Caco-2 (cell line): ENCODE measurements at regions not wholly inside any gene's neighbourhood (a gene's known extent, or its start where the extent isn't known, plus 50 kb on each side); places are given as distances from the start of the nearest gene placed in this dataset.

Experiments
- BruUV-seq: library from RNA; stranded (reverse); fragments of 400-500 nt; replicated peaks from 2 replicates; lab custom pipeline; 2021; lab: Mats Ljungman, UMichigan
- CTCF ChIA-PET: fragments of 300-600 bp; sonication (Branson Sonifier 250); formaldehyde crosslinking; loops from one replicate; lab custom pipeline; 2022; ENCODE audit warnings: antibody characterized with exemption; lab: Charles Lee
- POLR2A ChIA-PET: fragments of 300-600 bp; sonication (Branson Sonifier 250); formaldehyde crosslinking; loops from one replicate; lab custom pipeline; 2022; ENCODE audit warnings: antibody characterized with exemption; lab: Charles Lee
- DNase-seq, 2 experiments: peaks; one replicate each; pipeline versions ENCODE4 v3.0.0 to v3.0.0-alpha.2; 2020 to 2022
- H3K27me3 ChIP-seq: replicated peaks from 2 replicates; pipeline ENCODE4 v1.6.0; 2011; ENCODE audit warnings: low read length; ENCODE audit not compliant: control insufficient read depth, insufficient read depth
- H3K36me3 ChIP-seq: 2 replicates; pipeline ENCODE4 v1.5.1; 2011; ENCODE audit warnings: low read length; ENCODE audit not compliant: control insufficient read depth, insufficient read depth
- H3K4me1 ChIP-seq: fragments of 250-450 bp; sonication (Bioruptor Pico); 2 replicates; pipeline ENCODE4 v1.5.1; 2020; ENCODE audit warnings: mild to moderate bottlenecking
- H3K4me3 ChIP-seq: 2 replicates; pipeline ENCODE4 v1.5.1; 2011; ENCODE audit warnings: low read depth, mild to moderate bottlenecking, control low read depth, low read length
- H3K9me3 ChIP-seq: fragments of 250-450 bp; sonication (Bioruptor Pico); 2 replicates; pipeline ENCODE4 v1.5.1; 2020; ENCODE audit warnings: mild to moderate bottlenecking, moderate library complexity
- H3K27ac Mint-ChIP-seq: one replicate; pipeline ENCODE4 v1.8.0; 2022; ENCODE audit warnings: mixed read lengths; ENCODE audit not compliant: unreplicated experiment
- H3K27me3 Mint-ChIP-seq: one replicate; pipeline ENCODE4 v1.8.0; 2022; ENCODE audit warnings: mixed read lengths; ENCODE audit not compliant: insufficient read depth, unreplicated experiment
- H3K36me3 Mint-ChIP-seq: one replicate; pipeline ENCODE4 v1.8.0; 2022; ENCODE audit warnings: mild to moderate bottlenecking, mixed read lengths; ENCODE audit not compliant: insufficient read depth, unreplicated experiment
- H3K4me1 Mint-ChIP-seq: one replicate; pipeline ENCODE4 v1.8.0; 2022; ENCODE audit warnings: low read depth, mixed read lengths; ENCODE audit not compliant: unreplicated experiment
- H3K4me3 Mint-ChIP-seq: one replicate; pipeline ENCODE4 v1.8.0; 2022; ENCODE audit warnings: mild to moderate bottlenecking, moderate library complexity, mixed read lengths; ENCODE audit not compliant: unreplicated experiment
- H3K9me3 Mint-ChIP-seq: one replicate; pipeline ENCODE4 v1.8.0; 2022; ENCODE audit warnings: mixed read lengths; ENCODE audit not compliant: unreplicated experiment
- CTCF ChIP-seq, 2 experiments: fragments of 200-600 bp in 1 of 2; IDR thresholded peaks; 1 replicate in 1 of 2; 2 replicates in 1 of 2; pipeline versions ENCODE4 v1.5.1 to v1.8.0; 2011 to 2022; ENCODE audit warnings: antibody characterized with exemption in 1 of 2, control low read depth in 1 of 2, inconsistent platforms in 1 of 2, low read depth in 1 of 2, low read length in 1 of 2, mild to moderate bottlenecking in 1 of 2, moderate library complexity in 1 of 2; ENCODE audit not compliant: insufficient read depth in 1 of 2, severe bottlenecking in 1 of 2, unreplicated experiment in 1 of 2
- intact Hi-C: fragments of 100-400 bp; cut with micrococcal nuclease; formaldehyde crosslinking; loops from one replicate; pipeline ENCODE4 v1.10.0; 2022; ENCODE audit not compliant: unreplicated experiment

- Histone ChIP-seq H3K4me3 (no peak overlapping the region), H3K27me3 (peaks cover 2% of the 10 kb centered on the region; the same call in 1 of the 2 replicates), H3K9me3 (no peaks in the 10 kb centered on the region), H3K4me1 (no peaks in the 10 kb centered on the region), H3K36me3 (no peaks in the 10 kb centered on the region)
- Mint-ChIP-seq H3K9me3 (no peaks in the 10 kb centered on the region), H3K27me3 (peaks cover 18% of the 10 kb centered on the region), H3K27ac (no peak overlapping the region), H3K4me1 (no peaks in the 10 kb centered on the region), H3K36me3 (no peaks in the 10 kb centered on the region), H3K4me3 (no peak overlapping the region)
- no peak for TF ChIP-seq CTCF (IDR thresholded peaks at IDR 0.05; ENCODE audit: insufficient read depth in 1 of 2, low read depth in 1 of 2, low read length in 1 of 2, severe bottlenecking in 1 of 2, unreplicated experiment in 1 of 2)
- BruUV-seq = no TSS peak
- POLR2A ChIA-PET = no interaction called here
- intact Hi-C loops = no loop called here
- no peak for DNase-seq
- CTCF ChIA-PET = no interaction called here
These were observed 75.7 kb upstream of the SFMBT2 start for GRCh38 chr10:7486528-7486927.

- Mint-ChIP-seq H3K4me1 (no peaks in the 10 kb centered on the region), H3K27me3 (peaks cover 18% of the 10 kb centered on the region), H3K27ac (no peak overlapping the region), H3K4me3 (no peak overlapping the region), H3K36me3 (no peaks in the 10 kb centered on the region), H3K9me3 (no peaks in the 10 kb centered on the region)
- Histone ChIP-seq H3K4me1 (no peaks in the 10 kb centered on the region), H3K27me3 (peaks cover 2% of the 10 kb centered on the region; the same call in 1 of the 2 replicates), H3K9me3 (no peaks in the 10 kb centered on the region), H3K4me3 (no peak overlapping the region), H3K36me3 (no peaks in the 10 kb centered on the region)
- ChIA-PET CTCF (no interaction called here), POLR2A (no interaction called here)
- intact Hi-C loops = no loop called here
- no TSS peak for BruUV-seq
- TF ChIP-seq CTCF (IDR thresholded peaks at IDR 0.05; ENCODE audit: insufficient read depth in 1 of 2, low read depth in 1 of 2, low read length in 1 of 2, severe bottlenecking in 1 of 2, unreplicated experiment in 1 of 2) = no peak
- no peak for DNase-seq
These were observed 75.0 kb upstream of the SFMBT2 start for GRCh38 chr10:7485799-7486198.

GRCh38 chr10:7485244-7485556 lies 74.4 kb upstream of the SFMBT2 start:
- Mint-ChIP-seq H3K4me3 (no peak overlapping the region), H3K9me3 (no peaks in the 10 kb centered on the region), H3K27me3 (peaks cover 18% of the 10 kb centered on the region), H3K27ac (no peak overlapping the region), H3K4me1 (no peaks in the 10 kb centered on the region), H3K36me3 (no peaks in the 10 kb centered on the region)
- no peak for DNase-seq
- POLR2A ChIA-PET = no interaction called here
- H3K27me3 ChIP-seq = peaks cover 2% of the 10 kb centered on the region; the same call in 1 of the 2 replicates
- no TSS peak for BruUV-seq
- no peaks in the 10 kb centered on the region for H3K36me3 ChIP-seq
- TF ChIP-seq CTCF (IDR thresholded peaks at IDR 0.05; ENCODE audit: insufficient read depth in 1 of 2, low read depth in 1 of 2, low read length in 1 of 2, severe bottlenecking in 1 of 2, unreplicated experiment in 1 of 2) = no peak
- H3K4me3 ChIP-seq = no peak overlapping the region
- no peaks in the 10 kb centered on the region for H3K4me1 ChIP-seq
- CTCF ChIA-PET = no interaction called here
- no peaks in the 10 kb centered on the region for H3K9me3 ChIP-seq
- intact Hi-C loops = no loop called here
